Germinal center (tissue), 1 donor: ENCODE measurements at regions not wholly inside any gene's neighbourhood (a gene's known extent, or its start where the extent isn't known, plus 50 kb on each side); places are given as distances from the start of the nearest gene placed in this dataset.

Experiments
- DNase-seq: peaks from one replicate; pipeline ENCODE4 v3.0.0; 2012; ENCODE audit warnings: mixed read lengths, low spot score

GRCh38 chr9:26061948-26062575 lies 383.8 kb upstream of the TUSC1 start:
- no peak for DNase-seq

- DNase-seq: no peak
These were observed 380.1 kb upstream of the TUSC1 start for GRCh38 chr9:26058111-26058895.

- no peak for DNase-seq
These were observed 378.8 kb upstream of the TUSC1 start for GRCh38 chr9:26057050-26057449.

- DNase-seq: no peak
These were observed 376.6 kb upstream of the TUSC1 start for GRCh38 chr9:26054600-26055520.

- no peak for DNase-seq
These were observed 375.7 kb upstream of the TUSC1 start for GRCh38 chr9:26053954-26054353.

- no peak for DNase-seq
These were observed 365.2 kb upstream of the TUSC1 start for GRCh38 chr9:26043431-26043830.

GRCh38 chr9:26034786-26035185 lies 356.5 kb upstream of the TUSC1 start:
- DNase-seq: no peak

- no peak for DNase-seq
These were observed 355.1 kb upstream of the TUSC1 start for GRCh38 chr9:26033336-26033735.

- no peak for DNase-seq
These were observed 348.3 kb upstream of the TUSC1 start for GRCh38 chr9:26026423-26027100.

- no peak for DNase-seq
These were observed 335.0 kb upstream of the TUSC1 start for GRCh38 chr9:26013199-26013598.

- DNase-seq: no peak
These were observed 334.6 kb upstream of the TUSC1 start for GRCh38 chr9:26012797-26013196.

GRCh38 chr9:25994605-25995004 lies 316.4 kb upstream of the TUSC1 start:
- DNase-seq: no peak

GRCh38 chr9:25990376-25990775 lies 312.1 kb upstream of the TUSC1 start:
- no peak for DNase-seq

GRCh38 chr9:25975667-25976066 lies 297.4 kb upstream of the TUSC1 start:
- no peak for DNase-seq

GRCh38 chr9:25964239-25964638 lies 286.0 kb upstream of the TUSC1 start:
- DNase-seq: peak; percentile 4

- no peak for DNase-seq
These were observed 281.9 kb upstream of the TUSC1 start for GRCh38 chr9:25960178-25960577.

GRCh38 chr9:25954209-25954608 lies 276.0 kb upstream of the TUSC1 start:
- DNase-seq: no peak

GRCh38 chr9:25948182-25948581 lies 269.9 kb upstream of the TUSC1 start:
- no peak for DNase-seq

- no peak for DNase-seq
These were observed 260.9 kb upstream of the TUSC1 start for GRCh38 chr9:25939126-25939525.

GRCh38 chr9:25936031-25936430 lies 257.8 kb upstream of the TUSC1 start:
- DNase-seq: no peak

GRCh38 chr9:25935188-25935587 lies 256.9 kb upstream of the TUSC1 start:
- DNase-seq: no peak

- no peak for DNase-seq
These were observed 240.5 kb upstream of the TUSC1 start for GRCh38 chr9:25918761-25919160.
